ENCODE measurements at regions not wholly inside any gene's neighbourhood (a gene's known extent, or its start where the extent isn't known, plus 50 kb on each side); places are given as distances from the start of the nearest gene placed in this dataset.

DNA sequence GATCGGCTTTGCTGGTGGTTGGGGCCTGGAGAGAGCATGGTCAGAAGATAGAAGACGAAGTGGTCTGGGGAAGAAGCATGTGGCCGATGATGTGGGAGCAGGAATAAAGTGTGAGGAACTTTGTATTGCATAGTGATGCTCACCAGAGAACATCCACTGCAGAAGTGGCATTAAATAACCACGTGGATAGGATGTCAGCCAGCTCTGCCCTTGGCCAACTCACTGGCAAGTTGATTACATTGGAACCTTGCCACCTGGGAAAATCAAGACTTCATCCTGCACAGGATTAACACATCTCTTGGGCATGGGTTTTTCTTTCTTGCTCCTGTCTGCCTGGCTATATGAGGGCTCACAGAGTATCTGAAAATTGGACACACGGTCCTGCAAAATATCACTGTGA lies 217.4 kb downstream of the DMRT2 start:
- TF ChIP-seq, protein P1, sequence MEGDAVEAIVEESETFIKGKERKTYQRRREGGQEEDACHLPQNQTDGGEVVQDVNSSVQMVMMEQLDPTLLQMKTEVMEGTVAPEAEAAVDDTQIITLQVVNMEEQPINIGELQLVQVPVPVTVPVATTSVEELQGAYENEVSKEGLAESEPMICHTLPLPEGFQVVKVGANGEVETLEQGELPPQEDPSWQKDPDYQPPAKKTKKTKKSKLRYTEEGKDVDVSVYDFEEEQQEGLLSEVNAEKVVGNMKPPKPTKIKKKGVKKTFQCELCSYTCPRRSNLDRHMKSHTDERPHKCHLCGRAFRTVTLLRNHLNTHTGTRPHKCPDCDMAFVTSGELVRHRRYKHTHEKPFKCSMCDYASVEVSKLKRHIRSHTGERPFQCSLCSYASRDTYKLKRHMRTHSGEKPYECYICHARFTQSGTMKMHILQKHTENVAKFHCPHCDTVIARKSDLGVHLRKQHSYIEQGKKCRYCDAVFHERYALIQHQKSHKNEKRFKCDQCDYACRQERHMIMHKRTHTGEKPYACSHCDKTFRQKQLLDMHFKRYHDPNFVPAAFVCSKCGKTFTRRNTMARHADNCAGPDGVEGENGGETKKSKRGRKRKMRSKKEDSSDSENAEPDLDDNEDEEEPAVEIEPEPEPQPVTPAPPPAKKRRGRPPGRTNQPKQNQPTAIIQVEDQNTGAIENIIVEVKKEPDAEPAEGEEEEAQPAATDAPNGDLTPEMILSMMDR (conservative IDR thresholded peaks at IDR 0.05; ENCODE audit: low read length): no peak
- TF ChIP-seq EZH2phosphoT487 (IDR thresholded peaks at IDR 0.05; ENCODE audit: borderline replicate concordance, low read depth, low read length): no peak

All from OCI-LY7 (cell line).